Neuronal stem cell (in vitro differentiated cells): ENCODE measurements at regions not wholly inside any gene's neighbourhood (a gene's known extent, or its start where the extent isn't known, plus 50 kb on each side); places are given as distances from the start of the nearest gene placed in this dataset.
A peak's percentile ranks its signal among the peaks of the same experiment; 100 is the strongest.

ENCODE experiments used
- DNase-seq: peaks from one replicate; pipeline ENCODE4 v3.0.0-alpha.2; 2013; ENCODE audit warnings: low spot score
- H2AFZ ChIP-seq: one replicate; pipeline ENCODE4 v1.6.1; 2013; ENCODE audit warnings: mild to moderate bottlenecking, low read length, inconsistent platforms
- H2AK5ac ChIP-seq: 2 replicates; pipeline ENCODE4 v1.6.1; 2013; ENCODE audit warnings: low read depth, mild to moderate bottlenecking, inconsistent platforms, low read length, moderate library complexity, mixed read lengths
- H2BK120ac ChIP-seq: 2 replicates; pipeline ENCODE4 v1.6.1; 2013; ENCODE audit warnings: low read depth, mild to moderate bottlenecking, inconsistent platforms, low read length, moderate library complexity, mixed read lengths
- H2BK12ac ChIP-seq: one replicate; pipeline ENCODE4 v1.6.1; 2013; ENCODE audit warnings: low read length, inconsistent platforms
- H2BK15ac ChIP-seq: 2 replicates; pipeline ENCODE4 v1.6.1; 2013; ENCODE audit warnings: mild to moderate bottlenecking, low read length, inconsistent platforms, mixed read lengths
- H2BK5ac ChIP-seq: one replicate; pipeline ENCODE4 v1.6.1; 2013; ENCODE audit warnings: inconsistent platforms, mild to moderate bottlenecking, low read length, moderate library complexity
- H3K14ac ChIP-seq: one replicate; pipeline ENCODE4 v1.6.1; 2013; ENCODE audit warnings: low read length, inconsistent platforms
- H3K18ac ChIP-seq: 2 replicates; pipeline ENCODE4 v1.6.1; 2013; ENCODE audit warnings: low read length, inconsistent platforms
- H3K23ac ChIP-seq: 2 replicates; pipeline ENCODE4 v1.6.1; 2013; ENCODE audit warnings: low read depth, mild to moderate bottlenecking, mixed read lengths, low read length, inconsistent platforms; ENCODE audit not compliant: poor library complexity
- H3K27ac ChIP-seq: replicated peaks from 3 replicates; pipeline ENCODE4 v1.5.1; 2013; ENCODE audit warnings: low read length, inconsistent platforms
- H3K27me3 ChIP-seq, 3 experiments: 2 replicates each; pipeline ENCODE4 v1.6.1; 2013; ENCODE audit warnings: low read length in 3 of 3, mild to moderate bottlenecking in 2 of 3, inconsistent platforms in 1 of 3, low read depth in 1 of 3, mixed read lengths in 1 of 3, moderate library complexity in 1 of 3; ENCODE audit not compliant: control insufficient read depth in 3 of 3, insufficient read depth in 3 of 3
- H3K36me3 ChIP-seq, 2 donors: replicated peaks in 1 of 2; 2 replicates each; pipeline ENCODE4 v1.6.1; 2013; ENCODE audit warnings: low read length in 2 of 2; ENCODE audit not compliant: control insufficient read depth in 2 of 2, insufficient read depth in 2 of 2
- H3K4ac ChIP-seq: 2 replicates; pipeline ENCODE4 v1.6.1; 2013; ENCODE audit warnings: inconsistent platforms, mild to moderate bottlenecking, low read length, moderate library complexity
- H3K4me1 ChIP-seq, 2 donors: 1 replicate in 1 of 2; 2 replicates in 1 of 2; pipeline ENCODE4 v1.6.1; 2013; ENCODE audit warnings: low read length in 2 of 2, low read depth in 1 of 2; ENCODE audit not compliant: control insufficient read depth in 2 of 2, insufficient read depth in 1 of 2
- H3K4me2 ChIP-seq: one replicate; pipeline ENCODE4 v1.6.1; 2013; ENCODE audit warnings: mild to moderate bottlenecking, low read length, inconsistent platforms; ENCODE audit not compliant: insufficient read depth, poor library complexity, severe bottlenecking
- H3K4me3 ChIP-seq, 2 donors: 2 replicates each; pipeline ENCODE4 v1.5.1; 2013; ENCODE audit warnings: low read length in 2 of 2, mild to moderate bottlenecking in 2 of 2, inconsistent platforms in 1 of 2, moderate library complexity in 1 of 2
- H3K79me1 ChIP-seq: one replicate; pipeline ENCODE4 v1.6.1; 2013; ENCODE audit warnings: low read depth, mild to moderate bottlenecking, inconsistent platforms, low read length, moderate library complexity
- H3K9ac ChIP-seq: one replicate; pipeline ENCODE4 v1.6.1; 2013; ENCODE audit warnings: mild to moderate bottlenecking, low read depth, low read length, inconsistent platforms; ENCODE audit not compliant: poor library complexity
- H3K9me3 ChIP-seq, 2 donors: replicated peaks in 1 of 2; 2 replicates each; pipeline versions ENCODE3 to v1.6.1; 2013; ENCODE audit warnings: low read length in 2 of 2, mild to moderate bottlenecking in 2 of 2, inconsistent platforms in 1 of 2, low read depth in 1 of 2, mixed read lengths in 1 of 2, moderate library complexity in 1 of 2; ENCODE audit not compliant: control insufficient read depth in 2 of 2, insufficient read depth in 1 of 2
- H4K8ac ChIP-seq: one replicate; pipeline ENCODE4 v1.6.1; 2013; ENCODE audit warnings: low read depth, mild to moderate bottlenecking, inconsistent platforms, low read length, moderate library complexity
- H4K91ac ChIP-seq: one replicate; pipeline ENCODE4 v1.6.1; 2013; ENCODE audit warnings: low read length, low read depth, mild to moderate bottlenecking, inconsistent platforms; ENCODE audit not compliant: poor library complexity
- WGBS, 2 donors: extraction: QIAGEN DNeasy Blood & Tissue Kit; methylation state at CpG; one replicate each; pipeline ENCODE4 v1.1.7; 2013; ENCODE audit warnings: missing lambda C conversion rate in 2 of 2, mixed read lengths in 1 of 2; ENCODE audit not compliant: insufficient read length in 2 of 2, insufficient replicate concordance in 1 of 2; ENCODE audit errors: extremely low coverage in 2 of 2; 5-methylcytosine and 5-hydroxymethylcytosine counted together

- Histone ChIP-seq H2BK12ac (no peak overlapping the region), H2BK15ac (no peak overlapping the region), H3K79me1 (no peaks in the 10 kb centered on the region), H3K4me3 (no peak overlapping the region), H2BK5ac (no peak overlapping the region), H3K4me2 (no peak overlapping the region), H2AFZ (no peak overlapping the region), H3K27ac (no peak overlapping the region), H3K23ac (no peak overlapping the region), H3K9me3 (no peaks in the 10 kb centered on the region), H4K8ac (no peak overlapping the region), H3K9ac (no peak overlapping the region), H4K91ac (no peak overlapping the region), H3K4me1 (peaks cover 0 to 2% of the 10 kb centered on the region in 2 donors), H3K27me3 (no peaks in the 10 kb centered on the region), H3K36me3 (no peaks in the 10 kb centered on the region), H3K4ac (no peak overlapping the region), H2AK5ac (no peak overlapping the region), H3K14ac (no peak overlapping the region), H3K18ac (no peak overlapping the region), H2BK120ac (no peak overlapping the region)
- WGBS, 2 donors, result no CpG with 5 or more reads among the region's 4 CpGs
- no peak for DNase-seq
Observed at GRCh38 chr13:62087124-62087523, 671.5 kb upstream of the PCDH20 start.

DNA sequence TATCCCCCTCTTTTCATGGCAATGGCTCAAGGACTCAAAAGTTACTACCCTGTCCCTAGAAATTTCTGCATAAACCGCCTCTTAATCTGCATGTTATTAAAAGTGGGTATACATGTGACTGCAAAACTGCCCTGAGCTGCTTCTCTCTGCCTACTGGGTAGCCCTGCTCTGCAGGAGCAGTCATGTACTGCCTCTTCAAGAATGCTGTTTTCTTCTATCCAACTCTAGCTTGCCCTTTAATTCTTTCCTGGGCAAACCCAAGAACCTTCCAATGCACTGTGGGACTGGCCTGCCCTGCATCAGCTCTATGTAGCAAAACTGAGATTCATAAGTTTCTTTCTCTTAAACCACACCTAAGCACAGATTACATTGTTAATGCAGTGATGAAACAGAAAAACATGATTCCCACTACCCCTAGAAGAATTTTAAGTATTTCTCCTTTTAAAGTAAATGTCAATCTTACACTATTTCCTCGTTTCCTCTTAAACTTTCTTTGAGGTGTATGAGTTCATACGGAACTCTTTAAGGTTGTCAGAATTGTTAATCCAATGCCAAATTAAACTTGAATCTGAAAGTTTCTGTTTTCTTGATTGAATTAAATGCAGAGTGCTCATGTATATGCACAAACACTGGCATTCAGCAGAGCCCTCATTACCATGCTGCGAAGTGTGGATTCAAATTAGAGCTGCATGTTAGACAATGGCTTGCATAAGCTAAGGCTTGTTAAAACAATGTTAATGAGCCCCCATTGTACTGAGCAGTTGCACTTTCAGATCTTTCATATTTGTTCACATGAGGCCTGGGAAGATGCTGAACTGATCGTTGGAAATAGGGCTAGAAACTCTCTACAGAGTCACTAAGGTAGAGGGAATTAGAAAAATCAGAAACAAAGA is 669.9 kb upstream of the PCDH20 start:
- no peak overlapping the region for H2AK5ac ChIP-seq
- no peak overlapping the region for H2BK12ac ChIP-seq
- peak overlapping the region; percentile 52 for H2AFZ ChIP-seq
- H3K23ac ChIP-seq, result no peak overlapping the region
- no peaks in the 10 kb centered on the region for H3K79me1 ChIP-seq
- H4K91ac ChIP-seq, result no peak overlapping the region
- H3K9ac ChIP-seq, result no peak overlapping the region
- no peak for DNase-seq
- no peak overlapping the region for H4K8ac ChIP-seq
- no peak overlapping the region for H2BK5ac ChIP-seq
- no peak overlapping the region for H3K4me3 ChIP-seq
- H2BK120ac ChIP-seq, result no peak overlapping the region
- no peaks in the 10 kb centered on the region for H3K36me3 ChIP-seq
- no peaks in the 10 kb centered on the region for H3K27me3 ChIP-seq
- no CpG with 5 or more reads among the region's 5 CpGs for WGBS, 2 donors
- H3K4me2 ChIP-seq, result no peak overlapping the region
- no peaks in the 10 kb centered on the region for H3K9me3 ChIP-seq
- no peak overlapping the region for H3K14ac ChIP-seq
- no peak overlapping the region for H2BK15ac ChIP-seq
- no peak overlapping the region for H3K27ac ChIP-seq
- no peak overlapping the region for H3K18ac ChIP-seq
- no peak overlapping the region for H3K4ac ChIP-seq
- peaks cover 0 to 2% of the 10 kb centered on the region in 2 donors for H3K4me1 ChIP-seq

DNA sequence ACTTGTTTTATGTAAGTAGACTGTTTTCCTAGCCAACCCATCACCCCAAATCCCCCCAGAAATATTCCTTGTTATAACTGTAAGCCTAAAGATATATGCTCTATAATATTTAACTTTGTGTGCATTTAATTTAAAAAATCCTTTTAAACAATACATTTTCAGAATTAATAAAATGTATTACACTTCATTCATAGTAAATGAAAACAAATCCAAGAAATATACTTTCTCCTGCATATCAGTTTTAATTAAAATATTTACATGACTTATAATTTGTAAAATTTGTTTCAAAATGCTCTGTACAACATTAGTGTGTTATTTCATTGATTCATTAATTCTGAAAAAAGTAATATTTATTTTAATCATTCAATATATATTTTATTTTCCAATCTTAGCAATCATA is 669.1 kb upstream of the PCDH20 start:
- no peak overlapping the region for H2BK12ac ChIP-seq

GRCh38 chr13:62067821-62068220 is 652.2 kb upstream of the PCDH20 start:
- 100% methylated on average over 1 of the region's 4 CpGs; no CpG with 5 or more reads in 1 of the 2 donors for WGBS, 2 donors

More for the DNA sequence above, 669.1 kb upstream of the PCDH20 start:
- no peak overlapping the region for H3K27ac ChIP-seq
- H3K14ac ChIP-seq, result no peak overlapping the region
- H3K9me3 ChIP-seq, result no peaks in the 10 kb centered on the region
- H2AFZ ChIP-seq, result no peak overlapping the region
- H3K4me2 ChIP-seq, result no peak overlapping the region
- H3K4me3 ChIP-seq, result no peak overlapping the region
- no peak overlapping the region for H4K8ac ChIP-seq
- H2BK120ac ChIP-seq, result no peak overlapping the region
- no peak overlapping the region for H3K9ac ChIP-seq
- H3K4me1 ChIP-seq, result peaks cover 0 to 2% of the 10 kb centered on the region in 2 donors
- no peak overlapping the region for H3K4ac ChIP-seq
- H3K27me3 ChIP-seq, result no peaks in the 10 kb centered on the region
- no peak overlapping the region for H2BK15ac ChIP-seq
- H3K18ac ChIP-seq, result no peak overlapping the region
- no peak overlapping the region for H4K91ac ChIP-seq
- no peak overlapping the region for H3K23ac ChIP-seq
- no peak overlapping the region for H2BK5ac ChIP-seq
- no peaks in the 10 kb centered on the region for H3K79me1 ChIP-seq
- DNase-seq, result no peak
- no peaks in the 10 kb centered on the region for H3K36me3 ChIP-seq
- H2AK5ac ChIP-seq, result no peak overlapping the region

More at GRCh38 chr13:62067821-62068220, 652.2 kb upstream of the PCDH20 start:
- Histone ChIP-seq H3K4ac (no peak overlapping the region), H3K36me3 (no peaks in the 10 kb centered on the region), H4K91ac (no peak overlapping the region), H3K23ac (no peak overlapping the region), H3K9me3 (no peaks in the 10 kb centered on the region), H3K14ac (no peak overlapping the region), H2BK15ac (no peak overlapping the region), H2AK5ac (no peak overlapping the region), H3K27ac (no peak overlapping the region), H3K9ac (no peak overlapping the region), H4K8ac (no peak overlapping the region), H2AFZ (no peak overlapping the region), H3K18ac (no peak overlapping the region), H2BK120ac (no peak overlapping the region), H3K4me3 (no peak overlapping the region), H2BK5ac (no peak overlapping the region), H3K79me1 (no peaks in the 10 kb centered on the region), H2BK12ac (no peak overlapping the region), H3K27me3 (no peaks in the 10 kb centered on the region), H3K4me1 (no peaks in the 10 kb centered on the region), H3K4me2 (no peak overlapping the region)
- DNase-seq, result no peak
